HEK293T (cell line): ENCODE measurements at regions not wholly inside any gene's neighbourhood (a gene's known extent, or its start where the extent isn't known, plus 50 kb on each side); places are given as distances from the start of the nearest gene placed in this dataset.
"Not testable (repeated sequence)": the region's sequence is repeated elsewhere in the genome, so short reads cannot be mapped to it uniquely, and the experiment has no call there.

Source experiments
- CTCF ChIA-PET: fragments of 350-600 bp; formaldehyde crosslinking; extraction: SDS; loops from one replicate; lab custom pipeline; 2021; ENCODE audit warnings: antibody characterized with exemption, inconsistent platforms; lab: Yijun Ruan, JAX
- POLR2A ChIA-PET: fragments of 350-600 bp; formaldehyde crosslinking; extraction: SDS; loops from one replicate; lab custom pipeline; 2020; ENCODE audit warnings: antibody characterized with exemption, inconsistent platforms; lab: Yijun Ruan, JAX
- DNase-seq: peaks from one replicate; pipeline ENCODE4 v3.0.0; 2012; ENCODE audit warnings: mixed read lengths; ENCODE audit errors: extremely low spot score
- ARNT ChIP-seq: fragments of 450-650 bp; IDR thresholded peaks from 2 replicates; pipeline ENCODE4 v1.6.1; 2017; ENCODE audit warnings: mild to moderate bottlenecking
- BHLHE40 ChIP-seq: fragments of 450-650 bp; IDR thresholded peaks from 2 replicates; pipeline ENCODE4 v1.6.1; 2016; ENCODE audit warnings: mild to moderate bottlenecking, moderate library complexity, borderline replicate concordance
- CTBP1 ChIP-seq: fragments of 450-650 bp; IDR thresholded peaks from 2 replicates; pipeline ENCODE4 v1.6.1; 2016; ENCODE audit warnings: borderline replicate concordance
- ELF4 ChIP-seq: fragments of 450-650 bp; IDR thresholded peaks from 2 replicates; pipeline ENCODE4 v1.6.1; 2017; ENCODE audit warnings: antibody characterized with exemption
- FOXA1 ChIP-seq: fragments of 450-650 bp; IDR thresholded peaks from 2 replicates; pipeline ENCODE4 v1.6.1; 2016; ENCODE audit warnings: mild to moderate bottlenecking
- FOXK2 ChIP-seq: fragments of 450-650 bp; IDR thresholded peaks from 2 replicates; pipeline ENCODE4 v1.6.1; 2016; ENCODE audit warnings: mild to moderate bottlenecking
- FOXM1 ChIP-seq: fragments of 450-650 bp; IDR thresholded peaks from 2 replicates; pipeline ENCODE4 v1.6.1; 2017; ENCODE audit warnings: mild to moderate bottlenecking, borderline replicate concordance
- HDGF ChIP-seq: fragments of 450-650 bp; IDR thresholded peaks from 2 replicates; pipeline ENCODE4 v1.6.1; 2017; ENCODE audit warnings: antibody characterized with exemption, borderline replicate concordance
- L3MBTL2 ChIP-seq: fragments of 450-650 bp; conservative IDR thresholded peaks from 2 replicates; pipeline ENCODE4 v1.6.1; 2016; ENCODE audit warnings: mild to moderate bottlenecking
- LEF1 ChIP-seq: fragments of 450-650 bp; IDR thresholded peaks from 2 replicates; pipeline ENCODE4 v1.6.1; 2017; ENCODE audit warnings: mild to moderate bottlenecking, borderline replicate concordance
- NFRKB ChIP-seq: fragments of 450-650 bp; IDR thresholded peaks from 2 replicates; pipeline ENCODE4 v1.6.1; 2016; ENCODE audit warnings: mild to moderate bottlenecking, moderate library complexity
- SP1 ChIP-seq: fragments of 450-650 bp; IDR thresholded peaks from 2 replicates; pipeline ENCODE4 v1.6.1; 2017
- SUZ12 ChIP-seq: fragments of 450-650 bp; IDR thresholded peaks from 2 replicates; pipeline ENCODE4 v1.6.1; 2016; ENCODE audit warnings: mild to moderate bottlenecking
- TARDBP ChIP-seq: fragments of 450-650 bp; IDR thresholded peaks from 2 replicates; pipeline ENCODE4 v1.6.1; 2016
- ZNF384 ChIP-seq: fragments of 450-650 bp; IDR thresholded peaks from 2 replicates; pipeline ENCODE4 v1.6.1; 2016
- TF ChIP-seq, protein P1 (sequence below): fragments of 450-650 bp; IDR thresholded peaks from 2 replicates; pipeline ENCODE4 v1.6.1; 2016

DNA sequence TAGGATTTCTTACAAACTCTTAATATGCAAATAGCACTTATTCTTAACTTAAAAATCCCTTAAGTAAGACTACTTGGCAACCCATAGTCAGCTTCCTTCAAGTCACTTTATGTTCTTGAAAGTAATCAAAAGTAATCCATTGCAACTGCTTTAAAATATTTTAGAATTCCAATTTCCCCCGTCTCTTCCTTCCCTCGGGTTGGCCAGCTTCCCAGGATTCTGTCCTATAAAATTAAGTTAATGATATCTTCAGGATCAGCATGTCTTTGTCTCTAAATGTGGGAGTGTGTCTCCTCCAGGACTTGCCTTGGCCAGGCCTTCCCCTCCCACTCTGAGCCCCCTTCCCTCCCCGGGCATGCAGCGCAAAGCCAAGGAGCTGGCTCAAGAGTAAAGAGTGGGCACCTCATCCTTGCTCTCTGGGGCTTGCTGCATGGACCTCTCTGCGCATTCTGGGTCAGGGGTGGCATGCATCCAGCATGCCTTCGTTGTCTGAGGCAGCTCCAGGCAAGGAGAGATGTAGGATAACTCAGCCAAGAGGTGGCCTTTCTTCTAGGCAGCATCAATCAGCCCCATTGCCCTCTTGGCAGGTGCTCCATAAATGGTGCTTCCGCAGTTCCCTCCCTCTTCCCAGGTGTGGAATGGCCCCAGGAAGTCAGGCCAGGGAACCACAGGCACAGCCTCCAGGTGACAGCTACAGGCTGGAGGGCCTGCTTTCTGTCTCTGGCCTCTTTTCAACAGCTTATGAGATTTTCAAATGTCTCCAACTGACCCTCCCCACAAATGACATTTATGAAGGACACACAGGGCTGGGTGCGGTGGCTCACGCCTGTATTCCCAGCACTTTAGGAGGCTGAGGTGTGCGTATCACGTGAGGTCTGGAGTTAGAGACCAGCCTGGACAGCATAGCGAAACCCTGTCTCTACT is 108.7 kb upstream of the ALDH1A3 start:
- no peak for DNase-seq
- TF ChIP-seq FOXK2 = no peak
- no peak for TF ChIP-seq ARNT
- TF ChIP-seq ELF4 = no peak
- TF ChIP-seq, protein P1, sequence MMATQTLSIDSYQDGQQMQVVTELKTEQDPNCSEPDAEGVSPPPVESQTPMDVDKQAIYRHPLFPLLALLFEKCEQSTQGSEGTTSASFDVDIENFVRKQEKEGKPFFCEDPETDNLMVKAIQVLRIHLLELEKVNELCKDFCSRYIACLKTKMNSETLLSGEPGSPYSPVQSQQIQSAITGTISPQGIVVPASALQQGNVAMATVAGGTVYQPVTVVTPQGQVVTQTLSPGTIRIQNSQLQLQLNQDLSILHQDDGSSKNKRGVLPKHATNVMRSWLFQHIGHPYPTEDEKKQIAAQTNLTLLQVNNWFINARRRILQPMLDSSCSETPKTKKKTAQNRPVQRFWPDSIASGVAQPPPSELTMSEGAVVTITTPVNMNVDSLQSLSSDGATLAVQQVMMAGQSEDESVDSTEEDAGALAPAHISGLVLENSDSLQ = no peak
- TF ChIP-seq SUZ12 = no peak
- TF ChIP-seq FOXM1 = no peak
- no peak for TF ChIP-seq BHLHE40
- TF ChIP-seq FOXA1 = no peak
- TF ChIP-seq LEF1 = no peak
- no peak for TF ChIP-seq TARDBP
- no peak for TF ChIP-seq HDGF
- no peak for TF ChIP-seq ZNF384
- TF ChIP-seq SP1 = no peak
- no peak for TF ChIP-seq L3MBTL2
- no peak for TF ChIP-seq CTBP1
- no peak for TF ChIP-seq NFRKB
- ChIA-PET POLR2A (no interaction called here), CTCF (no interaction called here)

DNA sequence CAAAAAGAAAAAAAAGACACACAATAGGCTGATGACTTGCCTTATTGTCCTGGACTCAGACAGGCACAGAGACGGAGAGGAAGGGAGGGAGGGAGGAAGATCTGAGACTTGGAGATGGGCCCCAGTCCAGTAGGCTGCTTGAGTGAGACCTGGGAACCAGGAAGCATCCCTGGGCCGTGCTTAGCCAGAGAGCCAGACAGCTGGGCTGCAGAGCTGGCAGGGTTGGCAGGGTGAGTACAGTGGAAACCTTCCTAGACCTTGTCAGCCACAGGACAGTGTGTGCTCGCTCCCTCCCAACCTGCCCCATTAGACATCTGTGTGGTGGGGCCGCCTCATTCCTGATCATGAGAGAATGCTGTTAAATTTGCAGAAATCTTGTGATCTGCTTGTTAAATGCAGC is 107.9 kb upstream of the ALDH1A3 start:
- DNase-seq = no peak
- ChIA-PET CTCF (no interaction called here), POLR2A (no interaction called here)
- no peak for TF ChIP-seq HDGF

DNA sequence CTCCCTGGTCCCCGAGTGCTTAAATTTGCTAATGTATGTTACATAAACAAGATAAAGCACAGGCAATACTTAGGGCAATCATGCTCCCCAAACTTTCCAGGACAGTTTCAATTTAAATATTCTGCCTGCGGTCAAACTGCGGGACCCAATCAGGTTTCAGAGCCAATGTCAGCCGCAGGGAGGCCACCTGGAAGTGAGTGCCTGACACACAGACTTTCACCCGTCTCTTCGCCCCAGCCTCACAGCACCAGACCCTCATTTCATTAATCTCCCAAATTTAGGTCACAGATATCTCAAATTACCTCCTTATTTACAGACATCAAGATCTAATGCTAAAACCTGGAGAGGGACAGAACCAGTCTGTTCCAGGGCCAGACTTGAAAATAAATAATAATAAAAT is 107.2 kb upstream of the ALDH1A3 start:
- POLR2A ChIA-PET = no interaction called here
- no peak for DNase-seq
- CTCF ChIA-PET = no interaction called here
- TF ChIP-seq BHLHE40 = no peak
- TF ChIP-seq TARDBP = no peak
- TF ChIP-seq SUZ12 = no peak
- TF ChIP-seq L3MBTL2 = no peak
- TF ChIP-seq ARNT = no peak
- TF ChIP-seq NFRKB = no peak
- TF ChIP-seq ZNF384 = no peak
- no peak for TF ChIP-seq LEF1
- no peak for TF ChIP-seq SP1
- TF ChIP-seq FOXM1 = no peak
- TF ChIP-seq CTBP1 = no peak
- TF ChIP-seq FOXK2 = no peak
- TF ChIP-seq HDGF = no peak
- TF ChIP-seq, protein P1 = no peak
- no peak for TF ChIP-seq ELF4
- no peak for TF ChIP-seq FOXA1

DNA sequence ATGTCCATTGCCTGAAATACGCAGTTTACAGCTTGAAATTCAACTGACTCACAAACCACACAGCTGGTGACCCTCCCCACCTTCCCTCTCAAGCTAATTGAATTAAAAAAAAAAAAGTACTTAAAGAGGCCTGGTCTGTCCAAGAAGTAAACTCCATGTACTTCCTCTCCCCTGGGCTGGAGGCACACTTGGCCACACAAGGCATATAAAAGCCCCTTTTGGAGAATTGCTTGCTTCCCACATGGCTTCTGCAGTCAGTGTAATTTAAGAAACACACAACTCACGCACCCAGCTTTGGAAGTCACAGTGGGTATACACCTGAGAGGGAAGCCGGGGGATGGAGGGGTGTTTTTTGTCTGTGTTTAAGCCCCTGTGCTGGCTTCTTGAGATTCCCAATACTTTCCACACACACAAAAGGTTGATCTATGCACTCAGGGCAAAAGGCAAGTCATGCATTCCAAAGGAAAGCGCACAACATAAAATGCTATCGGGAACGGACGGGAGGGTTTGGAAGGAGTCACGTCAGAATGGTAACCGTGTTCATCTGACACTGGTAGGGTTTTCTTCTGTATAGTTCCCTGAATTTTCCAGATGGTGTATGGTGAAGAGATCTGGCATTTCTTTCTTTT is 106.6 kb upstream of the ALDH1A3 start:
- DNase-seq = no peak
- CTCF ChIA-PET = no interaction called here
- TF ChIP-seq SP1 = no peak
- POLR2A ChIA-PET = no interaction called here

DNA sequence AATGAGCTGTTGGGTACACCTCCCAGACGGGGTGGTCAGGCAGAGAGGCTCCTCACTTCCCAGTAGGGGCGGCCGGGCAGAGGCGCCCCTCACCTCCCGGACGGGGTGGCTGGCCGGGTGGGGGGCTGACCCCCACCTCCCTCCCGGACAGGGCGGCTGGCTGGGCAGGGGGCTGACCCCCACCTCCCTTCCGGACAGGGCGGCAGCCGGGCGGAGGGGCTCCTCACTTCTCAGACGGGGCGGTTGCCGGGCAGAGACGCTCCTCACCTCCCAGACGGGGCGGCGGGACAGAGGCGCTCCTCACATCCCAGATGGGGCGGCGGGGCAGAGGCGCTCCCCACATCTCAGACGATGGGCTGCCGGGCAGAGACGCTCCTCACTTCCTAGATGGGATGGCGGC is 105.6 kb upstream of the ALDH1A3 start:
- DNase-seq, POLR2A ChIA-PET, CTCF ChIA-PET: not testable (repeated sequence)

DNA sequence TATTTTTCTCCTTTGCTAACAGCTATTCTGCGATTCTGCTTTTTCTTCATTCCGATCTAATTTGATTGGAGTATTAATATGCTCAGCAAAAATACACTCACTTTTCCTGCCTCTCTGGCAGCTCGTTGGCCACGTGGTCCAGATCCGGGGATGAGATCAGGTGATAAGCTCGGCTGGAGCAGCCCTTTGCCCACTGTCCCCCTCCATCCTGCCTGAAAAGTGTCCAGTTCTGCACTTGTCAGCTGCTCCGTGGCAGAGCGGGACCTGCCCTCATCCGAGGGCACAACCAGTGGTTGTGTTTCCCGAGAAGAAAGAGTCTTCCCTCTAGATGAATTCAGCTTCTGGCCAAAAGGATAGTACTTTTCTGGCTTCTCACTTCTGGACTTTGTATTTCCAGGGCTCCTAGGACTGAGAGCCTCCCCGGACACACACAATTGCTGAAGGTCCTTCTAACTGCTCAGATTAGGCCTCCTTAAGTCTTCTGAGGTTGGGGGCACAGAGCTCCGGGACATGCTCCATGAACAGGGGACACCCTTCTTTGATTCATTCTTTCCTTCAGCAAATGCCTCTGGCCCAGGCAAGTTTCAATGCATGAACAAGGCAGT is 103.9 kb upstream of the ALDH1A3 start:
- DNase-seq = no peak
- TF ChIP-seq ZNF384 = no peak
- TF ChIP-seq FOXK2 = no peak
- TF ChIP-seq L3MBTL2 = no peak
- TF ChIP-seq HDGF = no peak
- TF ChIP-seq FOXA1 = no peak
- ChIA-PET POLR2A (no interaction called here), CTCF (no interaction called here)

DNA sequence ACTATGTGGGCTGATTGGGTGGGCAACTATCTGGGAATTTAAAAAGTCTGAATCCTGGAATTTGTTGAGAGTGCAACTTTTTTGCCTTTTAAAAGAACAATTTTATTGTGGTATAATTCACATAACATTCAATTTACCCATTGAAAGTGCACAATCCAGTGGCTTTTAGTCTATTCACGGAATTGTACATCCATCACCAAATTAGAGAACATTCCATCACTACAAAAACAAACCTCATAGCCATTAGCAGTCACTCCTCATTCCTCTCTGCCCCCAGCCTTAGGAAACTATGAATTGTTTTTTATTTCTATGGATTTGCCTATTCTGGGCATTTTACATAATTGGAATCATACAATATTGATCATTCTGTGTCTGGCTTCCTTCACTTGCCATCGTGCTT is 101.8 kb upstream of the ALDH1A3 start:
- DNase-seq = no peak
- CTCF ChIA-PET = no interaction called here
- TF ChIP-seq CTBP1 (no peak), FOXK2 (no peak), FOXA1 (no peak), FOXM1 (no peak)
- POLR2A ChIA-PET = no interaction called here

DNA sequence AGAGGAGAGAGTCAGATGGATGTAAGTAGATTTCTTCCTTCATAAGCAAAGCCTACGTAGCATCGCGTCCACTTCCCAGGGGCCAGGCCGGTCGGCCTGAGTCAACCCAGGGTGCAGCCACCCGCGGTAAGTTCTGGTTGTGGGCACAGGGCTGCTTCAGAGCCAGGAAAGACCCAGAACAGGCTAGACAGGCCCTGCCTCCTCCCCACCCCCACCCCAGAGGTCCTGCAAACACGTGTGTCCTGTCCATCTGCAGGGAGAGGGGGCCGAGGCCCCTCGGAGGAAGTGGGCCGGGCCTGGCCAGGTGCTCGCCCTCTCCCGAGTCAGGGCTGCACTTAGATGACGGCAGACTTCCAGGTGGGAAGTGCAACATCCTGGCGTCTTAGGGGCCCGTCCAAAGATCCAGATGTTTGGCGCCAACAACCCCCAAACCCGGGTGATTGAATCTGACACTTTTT is 100.8 kb upstream of the ALDH1A3 start:
- POLR2A ChIA-PET = no interaction called here
- no peak for DNase-seq

More for the DNA sequence above, 100.8 kb upstream of the ALDH1A3 start:
- CTCF ChIA-PET = no interaction called here
- TF ChIP-seq SUZ12 = no peak
- TF ChIP-seq BHLHE40 = no peak
- TF ChIP-seq NFRKB = no peak
- TF ChIP-seq TARDBP = no peak
- no peak for TF ChIP-seq CTBP1
- TF ChIP-seq L3MBTL2 = no peak
- no peak for TF ChIP-seq ARNT
- no peak for TF ChIP-seq FOXA1
- TF ChIP-seq HDGF = no peak
- no peak for TF ChIP-seq ZNF384
- no peak for TF ChIP-seq FOXK2
